HuH-7 (cell line): ENCODE measurements at regions not wholly inside any gene's neighbourhood (a gene's known extent, or its start where the extent isn't known, plus 50 kb on each side); places are given as distances from the start of the nearest gene placed in this dataset.
"Not testable (repeated sequence)": the region's sequence is repeated elsewhere in the genome, so short reads cannot be mapped to it uniquely, and the experiment has no call there.

Source experiments
- DNase-seq: peaks from one replicate; pipeline ENCODE4 v3.0.0; 2011; ENCODE audit warnings: low spot score

DNA sequence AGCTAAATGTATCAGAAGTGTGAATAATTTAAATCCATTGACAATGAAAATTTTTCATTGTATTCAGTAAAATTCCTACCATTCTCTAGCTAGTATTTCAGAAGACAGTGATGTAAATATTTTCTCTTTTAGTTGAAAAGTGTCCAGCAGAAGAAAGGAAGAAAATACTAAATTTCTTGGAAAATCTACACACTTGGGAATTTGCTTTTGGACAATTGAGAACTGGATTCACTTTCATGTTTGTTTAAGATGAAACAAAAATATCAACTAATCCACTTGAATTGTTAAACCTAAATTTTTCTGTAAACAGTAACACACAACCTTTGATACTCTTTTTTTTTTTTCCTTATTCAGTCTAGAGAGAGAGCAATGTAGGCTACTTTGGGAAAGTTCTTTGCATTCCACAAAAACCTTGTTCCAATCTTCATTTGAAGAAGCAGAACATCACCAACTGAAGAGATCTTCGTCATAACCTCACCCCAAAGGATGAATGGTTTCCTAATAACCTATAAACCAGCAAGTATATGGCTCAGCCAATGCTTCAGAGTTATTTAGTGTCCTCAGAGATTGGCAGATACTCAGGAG, 155.1 kb upstream of the GORAB start:
- no peak for DNase-seq

DNA sequence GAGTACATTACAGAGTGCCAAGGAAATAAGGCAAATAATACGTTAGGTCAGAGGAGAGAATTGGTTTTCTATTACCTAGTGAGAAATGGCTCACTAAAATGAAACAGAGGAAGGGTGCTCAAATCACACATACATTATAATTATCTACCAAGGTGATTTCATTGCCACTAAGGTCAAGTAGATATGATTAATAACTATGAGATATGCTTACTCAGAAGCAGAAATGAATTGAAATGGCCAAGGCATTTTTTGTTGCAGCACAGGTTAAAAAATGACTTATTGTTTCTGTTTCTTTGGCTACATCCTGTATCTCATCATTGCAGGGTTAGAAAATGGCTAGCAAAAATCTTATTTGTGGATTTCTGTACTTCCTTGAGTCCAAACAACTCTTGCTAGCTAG, 154.5 kb upstream of the GORAB start:
- no peak for DNase-seq

GRCh38 chr1:170377896-170378634, 153.9 kb upstream of the GORAB start:
- DNase-seq: no peak

DNA sequence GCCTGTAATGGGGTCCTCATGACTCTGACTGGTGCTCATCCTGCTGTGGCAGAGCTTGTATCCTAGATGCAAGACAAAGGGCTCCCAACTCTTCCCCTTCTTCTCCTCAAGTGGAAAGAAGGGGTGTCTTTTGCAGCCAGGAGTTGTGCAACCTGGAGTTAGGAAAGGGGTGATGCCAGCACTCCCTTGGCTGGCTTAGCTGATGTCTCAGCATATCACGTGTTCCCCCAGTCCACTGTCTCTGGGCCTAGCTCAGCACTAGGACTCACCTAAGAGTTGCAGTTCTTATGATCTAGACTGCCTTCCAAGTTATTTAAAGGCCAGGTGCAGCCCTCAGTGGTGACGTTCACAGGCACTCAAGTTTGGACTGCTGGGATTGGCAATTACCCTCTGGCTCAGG, 146.2 kb upstream of the GORAB start:
- DNase-seq: no peak

DNA sequence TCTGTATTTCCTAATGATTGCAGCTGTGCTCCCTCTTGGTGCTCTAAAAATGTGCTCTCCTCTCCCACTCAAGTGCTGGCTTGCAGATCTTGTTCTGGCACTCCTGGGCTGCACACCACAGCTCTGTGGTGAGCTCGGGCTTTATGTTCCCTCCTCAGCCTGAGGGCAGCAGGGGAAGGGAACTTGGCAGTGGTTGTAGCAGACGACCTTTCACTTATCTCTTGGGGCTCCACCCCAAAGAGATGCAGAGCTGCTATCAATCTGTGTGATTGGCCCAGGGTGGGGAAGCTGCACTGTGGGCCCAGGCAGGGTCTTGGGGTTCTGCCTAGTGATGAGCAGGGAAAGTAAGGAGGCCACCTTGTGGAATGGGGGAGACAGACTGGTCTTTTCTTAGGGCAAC, 143.5 kb upstream of the GORAB start:
- DNase-seq: no peak

- DNase-seq: no peak
These were observed 136.8 kb upstream of the GORAB start for GRCh38 chr1:170395149-170395548.

- DNase-seq: no peak
These were observed 134.9 kb upstream of the GORAB start for GRCh38 chr1:170397061-170397460.

- DNase-seq: no peak
These were observed 129.3 kb upstream of the GORAB start for GRCh38 chr1:170402476-170403311.

DNA sequence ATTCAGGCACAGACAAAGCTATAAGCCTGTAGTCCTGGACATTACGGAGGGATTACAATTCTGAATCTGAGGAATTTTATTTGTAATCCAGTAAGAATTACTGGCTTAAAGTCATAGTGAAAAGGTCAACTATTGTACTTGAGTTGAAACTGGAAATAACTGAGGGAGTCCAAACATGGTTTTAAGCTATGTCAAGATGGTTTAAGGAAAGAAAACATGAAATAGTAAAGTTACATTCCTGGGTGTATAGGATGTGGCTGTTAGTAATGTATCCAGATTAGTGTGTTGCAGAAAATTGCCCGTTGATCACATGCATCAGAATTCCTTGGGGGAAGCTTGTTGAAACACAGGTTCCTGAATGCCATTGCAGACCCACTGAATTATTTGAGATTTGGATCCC, 124.8 kb upstream of the GORAB start:
- no peak for DNase-seq

DNA sequence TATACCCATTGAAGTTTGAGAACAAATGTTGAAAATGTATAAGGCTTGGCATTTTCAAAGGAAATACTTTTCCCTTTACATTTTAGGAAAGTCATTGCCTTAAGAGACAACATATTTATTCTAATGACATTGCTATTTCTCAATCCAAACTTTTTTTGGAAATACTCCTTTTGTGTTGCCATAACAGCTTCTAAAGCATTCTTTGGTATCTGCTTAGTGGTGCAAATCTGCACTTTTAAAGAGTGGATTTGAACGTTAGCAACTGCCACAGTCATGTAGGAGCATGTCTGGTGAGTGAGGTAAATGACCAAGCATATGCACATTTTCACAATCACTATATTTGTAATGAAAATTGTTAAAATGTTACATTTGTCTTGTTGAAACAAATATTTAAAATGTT, 124.4 kb upstream of the GORAB start:
- no peak for DNase-seq

DNA sequence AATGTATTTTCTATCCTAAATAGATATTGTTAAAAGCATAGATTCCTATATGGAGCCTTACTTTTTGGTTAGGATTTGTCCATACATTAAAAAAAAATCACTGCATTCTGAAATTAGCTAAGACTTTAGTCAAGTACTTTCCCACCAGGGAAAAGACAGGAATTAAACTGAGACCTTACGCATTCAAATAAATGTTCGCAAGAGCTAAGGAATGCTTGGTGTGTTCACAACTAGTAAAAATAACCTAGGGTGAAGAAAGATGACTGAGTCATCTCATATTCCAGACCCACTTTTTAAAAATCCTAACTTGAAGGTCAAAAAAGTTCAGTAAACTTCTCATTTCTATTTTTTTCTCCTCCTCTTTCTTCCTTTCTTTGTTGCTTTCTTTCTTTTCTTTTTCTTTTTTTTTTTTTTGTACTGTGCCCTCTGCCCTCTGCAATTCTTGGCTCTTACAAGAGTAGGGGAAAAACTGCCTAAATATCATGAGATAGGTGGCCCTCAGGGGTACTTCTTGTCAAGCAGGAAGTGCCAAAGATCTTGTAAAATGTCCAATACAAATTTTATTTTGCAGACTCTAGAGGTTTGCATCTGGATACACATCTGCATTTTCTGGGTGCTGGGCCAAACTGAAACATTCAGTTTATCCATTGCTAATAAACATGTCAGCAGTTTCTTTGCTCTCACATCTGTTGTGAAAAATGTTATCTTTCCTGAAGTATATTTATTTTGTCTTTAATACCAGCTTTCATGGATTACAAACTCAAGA, 121.4 kb upstream of the GORAB start:
- DNase-seq: no peak

DNA sequence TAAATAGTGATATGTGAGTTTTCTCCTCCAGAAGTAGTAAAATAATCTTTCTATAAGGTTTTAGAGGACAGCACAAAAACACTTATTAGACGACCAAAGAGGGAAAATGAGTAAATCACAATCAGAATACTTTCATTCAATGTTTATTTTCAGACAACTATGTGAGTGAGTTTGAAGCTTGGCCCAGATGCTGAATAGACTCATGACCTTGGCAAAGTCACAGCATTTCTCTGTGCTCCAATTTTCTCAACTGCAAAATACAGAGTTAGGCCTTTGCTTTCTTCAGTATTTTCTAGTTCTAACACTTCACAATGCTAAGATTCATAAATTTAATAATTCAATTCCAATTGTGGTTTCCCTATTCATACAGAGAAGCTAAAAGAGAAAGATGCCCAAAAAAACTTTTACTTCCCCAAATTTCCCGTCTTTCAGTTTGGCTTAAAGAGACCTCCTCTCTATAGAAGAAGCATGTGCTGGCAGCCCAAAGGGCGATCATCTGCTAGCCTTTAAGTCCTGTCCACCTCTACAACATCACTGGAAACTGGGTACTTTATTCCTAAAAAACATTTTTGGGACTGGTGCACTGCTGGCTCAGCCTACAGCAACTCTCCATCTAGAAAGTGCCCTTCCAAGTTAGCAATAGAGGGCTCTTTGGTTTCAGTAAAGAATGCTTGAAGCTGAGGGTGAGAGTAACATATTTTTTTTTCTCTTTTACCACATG, 116.8 kb upstream of the GORAB start:
- DNase-seq: no peak

DNA sequence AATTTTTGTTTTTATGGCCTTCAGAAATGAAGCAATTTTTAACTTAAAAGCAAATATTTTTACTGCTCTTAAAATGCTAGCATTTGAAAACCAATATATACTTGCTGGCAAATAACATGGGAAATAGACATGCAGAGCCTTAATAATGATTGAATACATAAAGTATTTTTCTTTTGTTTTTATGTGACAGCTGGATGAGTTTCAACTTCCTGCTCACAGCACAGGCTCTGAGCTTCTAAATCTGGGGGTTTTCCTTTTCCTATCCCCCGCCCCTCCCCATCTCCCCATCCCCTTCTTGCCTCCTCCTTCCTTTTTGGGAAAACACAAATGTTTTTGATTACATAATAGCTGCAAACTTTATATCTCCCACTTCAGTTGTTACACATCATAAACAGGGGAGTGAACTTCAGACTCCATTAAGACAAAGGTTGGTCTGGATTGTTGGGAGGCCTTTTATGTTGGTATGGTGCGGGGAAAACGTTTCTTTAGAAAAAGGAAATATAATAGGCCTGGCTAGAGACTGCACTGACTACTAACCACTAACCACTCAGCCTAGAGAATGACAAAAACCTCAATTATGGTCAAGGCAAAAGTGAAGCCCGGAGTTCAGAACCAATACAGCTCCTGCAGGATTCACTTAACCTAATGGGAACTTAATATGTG, 116.1 kb upstream of the GORAB start:
- no peak for DNase-seq

- no peak for DNase-seq
These were observed 107.6 kb upstream of the GORAB start for GRCh38 chr1:170424346-170424745.

GRCh38 chr1:170426596-170426995, 105.4 kb upstream of the GORAB start:
- no peak for DNase-seq

- DNase-seq: not testable (repeated sequence)
These were observed 105.0 kb upstream of the GORAB start for GRCh38 chr1:170427002-170427401.

DNA sequence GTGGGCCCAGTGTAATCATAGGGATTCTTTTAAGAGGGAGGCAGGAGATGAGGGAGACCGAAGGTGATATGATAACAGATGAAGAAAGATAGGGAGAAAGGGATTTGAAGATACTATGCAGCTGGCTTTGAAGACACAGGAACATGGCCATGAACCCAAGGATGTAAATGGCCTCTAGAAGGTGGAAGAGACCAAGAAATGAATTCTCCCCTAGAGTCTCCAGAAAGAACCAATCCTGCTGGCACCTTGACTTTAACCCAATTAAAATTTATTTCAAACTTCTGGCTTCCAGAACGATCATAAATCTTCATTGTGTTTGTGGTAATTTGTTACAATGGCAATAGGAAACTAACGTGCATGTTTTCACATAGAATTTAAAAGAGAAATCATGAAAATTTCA, 95.0 kb upstream of the GORAB start:
- no peak for DNase-seq

GRCh38 chr1:170445096-170445495, 86.9 kb upstream of the GORAB start:
- DNase-seq: no peak

DNA sequence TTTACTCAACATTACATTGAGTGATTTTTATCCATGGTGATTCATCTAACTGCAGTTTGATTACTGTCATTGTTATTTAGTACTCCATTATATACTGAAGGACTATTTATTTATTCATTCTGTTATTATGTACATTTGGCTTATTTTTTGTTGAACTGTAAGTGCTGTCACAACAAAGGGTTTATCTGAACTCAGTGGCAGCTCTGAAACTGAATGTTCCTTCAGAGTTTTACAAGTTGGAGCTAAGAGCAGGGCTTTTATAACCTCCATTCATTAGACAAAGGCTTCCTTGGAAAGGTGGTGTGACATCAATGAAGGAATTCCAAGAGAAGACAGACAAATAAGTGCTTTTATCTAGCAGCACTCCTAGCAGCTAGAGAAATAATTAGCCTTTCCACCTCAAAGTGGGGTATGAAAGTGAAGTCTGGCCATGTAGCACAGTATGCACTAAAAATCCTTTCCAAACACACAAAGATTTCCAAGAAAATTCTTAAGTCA, 83.3 kb upstream of the GORAB start:
- no peak for DNase-seq

DNA sequence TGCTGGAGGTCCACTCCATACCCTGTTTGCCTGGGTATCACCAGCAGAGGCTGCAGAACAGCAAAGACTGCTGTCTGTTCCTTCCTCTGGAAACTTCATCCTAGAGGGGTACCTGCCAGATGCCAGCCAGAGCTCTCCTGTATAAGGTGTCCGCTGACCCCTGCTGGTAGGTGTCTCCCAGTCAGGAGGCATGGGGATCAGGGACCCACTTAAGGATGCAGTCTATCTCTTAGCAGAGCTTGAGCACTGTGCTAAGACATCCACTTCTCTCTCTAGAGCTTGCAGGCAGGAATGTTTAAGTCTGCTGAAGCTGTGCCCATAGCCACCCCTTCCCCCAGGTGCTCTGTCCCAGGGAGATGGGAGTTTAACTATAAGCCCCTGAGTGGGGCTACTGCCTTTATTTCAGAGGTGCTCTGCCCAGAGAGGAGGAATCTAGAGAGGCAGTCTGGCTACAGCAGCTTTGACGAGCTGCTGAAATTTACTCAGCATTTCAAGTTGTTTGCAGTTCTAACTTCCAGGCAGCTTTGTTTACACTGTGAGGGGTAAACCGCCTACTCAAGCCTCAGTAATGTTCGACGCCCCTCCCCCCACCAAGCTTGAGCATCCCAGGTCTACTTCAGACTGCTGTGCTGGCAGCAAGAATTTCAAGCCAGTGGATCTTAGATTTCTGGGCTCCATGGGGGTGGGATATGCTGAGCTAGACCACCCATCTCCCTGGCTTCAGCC, 74.5 kb upstream of the GORAB start:
- not testable (repeated sequence) for DNase-seq
